Posterior vena cava (tissue), 2 donors: ENCODE measurements at regions not wholly inside any gene's neighbourhood (a gene's known extent, or its start where the extent isn't known, plus 50 kb on each side); places are given as distances from the start of the nearest gene placed in this dataset.
"Not testable (repeated sequence)": the region's sequence is repeated elsewhere in the genome, so short reads cannot be mapped to it uniquely, and the experiment has no call there.

ENCODE experiments used
- DNase-seq: peaks from one replicate; pipeline ENCODE4 v3.0.0-alpha.2; 2020; ENCODE audit warnings: low spot score
- intact Hi-C, 2 donors: fragments of 100-400 bp; cut with DNase I; formaldehyde crosslinking; loops; one replicate each; pipeline versions ENCODE4 v1.14.1 to v1.14.2; 2022 to 2023
- donor health status: DM: yes; HTN: yes; CAD: no.
- donor health status: DM: yes; HTN: yes; CAD: no.

- intact Hi-C loops: no loop called here
Observed at GRCh38 chr3:112765531-112765930, 81.1 kb downstream of the CD200R1L start.

GRCh38 chr3:112763258-112763657 is 83.4 kb downstream of the CD200R1L start:
- no peak for DNase-seq
- intact Hi-C loops: no loop called here

More at GRCh38 chr3:112765531-112765930, 81.1 kb downstream of the CD200R1L start:
- DNase-seq: no peak

GRCh38 chr3:112761062-112761638 is 85.5 kb downstream of the CD200R1L start:
- no peak for DNase-seq
- intact Hi-C loops: no loop called here

- intact Hi-C loops: no loop called here
Observed at GRCh38 chr3:112759681-112760080, 87.0 kb downstream of the CD200R1L start.

GRCh38 chr3:112759210-112759609 is 87.5 kb downstream of the CD200R1L start:
- DNase-seq: no peak

More at GRCh38 chr3:112759681-112760080, 87.0 kb downstream of the CD200R1L start:
- DNase-seq: no peak

GRCh38 chr3:112757197-112757596 is 89.5 kb downstream of the CD200R1L start:
- intact Hi-C loops: no loop called here
- DNase-seq: no peak

More at GRCh38 chr3:112759210-112759609, 87.5 kb downstream of the CD200R1L start:
- intact Hi-C loops: no loop called here

GRCh38 chr3:112755845-112756613 is 90.6 kb downstream of the CD200R1L start:
- intact Hi-C loops: no loop called here
- no peak for DNase-seq

- intact Hi-C loops, DNase-seq: not testable (repeated sequence)
Observed at GRCh38 chr3:112755046-112755445, 91.6 kb downstream of the CD200R1L start.

GRCh38 chr3:112751564-112752512 is 94.8 kb downstream of the CD200R1L start:
- DNase-seq: no peak
- intact Hi-C loops: no loop called here

GRCh38 chr3:112751061-112751460 is 95.6 kb downstream of the CD200R1L start:
- no peak for DNase-seq
- intact Hi-C loops: no loop called here

GRCh38 chr3:112747624-112748023 is 99.0 kb downstream of the CD200R1L start:
- intact Hi-C loops: no loop called here
- DNase-seq: no peak

GRCh38 chr3:112746675-112747280 is 99.9 kb downstream of the CD200R1L start:
- intact Hi-C loops: no loop called here
- DNase-seq: no peak

- DNase-seq: no peak
- intact Hi-C loops: no loop called here
Observed at GRCh38 chr3:112745567-112746248, 101.0 kb downstream of the CD200R1L start.

GRCh38 chr3:112744825-112745566 is 101.7 kb downstream of the CD200R1L start:
- no peak for DNase-seq
- intact Hi-C loops: no loop called here

GRCh38 chr3:112744106-112744505 is 102.6 kb downstream of the CD200R1L start:
- DNase-seq: no peak
- intact Hi-C loops: no loop called here

GRCh38 chr3:112742934-112743333 is 102.0 kb upstream of the CCDC80 start:
- no peak for DNase-seq
- intact Hi-C loops: no loop called here

GRCh38 chr3:112741983-112742382 is 101.0 kb upstream of the CCDC80 start:
- intact Hi-C loops: no loop called here
- DNase-seq: no peak

GRCh38 chr3:112740835-112741234 is 99.9 kb upstream of the CCDC80 start:
- DNase-seq: no peak
- intact Hi-C loops: no loop called here
